COR-L47 (cell line): ENCODE measurements at regions not wholly inside any gene's neighbourhood (a gene's known extent, or its start where the extent isn't known, plus 50 kb on each side); places are given as distances from the start of the nearest gene placed in this dataset.

ENCODE experiments used
- DNase-seq: peaks from one replicate; lab custom pipeline; 2025; lab: John Stamatoyannopoulos, UW

DNA sequence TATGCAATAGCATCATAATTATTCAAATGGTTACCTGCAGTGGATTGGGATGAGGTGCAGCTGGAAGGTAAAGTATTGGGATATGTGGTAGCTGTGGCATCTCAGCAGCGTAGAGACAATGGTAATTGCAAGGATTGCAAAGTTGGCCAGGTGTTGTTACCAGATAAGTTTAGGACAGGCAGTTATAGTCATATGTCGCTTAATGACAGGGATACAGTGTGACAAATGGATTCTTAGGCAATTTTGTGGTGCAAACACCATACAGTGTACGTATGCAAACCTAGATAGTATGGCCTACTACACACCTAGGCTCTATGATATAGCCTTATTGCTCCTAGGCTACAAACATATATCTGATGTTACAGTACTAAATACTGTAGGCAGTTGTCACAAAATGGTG lies 163.5 kb upstream of the LYZL2 start:
- DNase-seq: no peak

GRCh38 chr10:30792025-30792424 lies 162.5 kb upstream of the LYZL2 start:
- DNase-seq: no peak

DNA sequence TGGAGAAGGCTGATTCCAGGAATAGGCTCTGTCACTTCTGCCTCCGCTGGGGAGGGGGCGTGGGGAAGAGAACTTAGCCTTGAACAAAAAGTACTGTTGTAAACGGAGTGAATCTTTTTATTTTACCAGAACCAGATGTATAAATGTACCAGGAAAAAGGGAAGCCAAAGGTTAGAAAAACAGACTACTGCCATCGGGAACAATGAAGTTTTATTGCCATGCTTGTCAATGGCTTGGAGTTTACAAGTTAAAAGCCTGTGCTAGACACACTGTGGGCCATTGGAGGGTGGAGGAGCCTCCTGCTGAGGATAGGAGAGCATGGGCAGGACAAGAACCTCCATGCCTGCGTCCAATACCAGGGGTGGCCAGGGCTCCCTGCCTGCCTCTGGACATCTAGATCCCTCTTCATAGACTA lies 161.7 kb upstream of the LYZL2 start:
- no peak for DNase-seq

- no peak for DNase-seq
Measured at GRCh38 chr10:30789806-30790205, 160.3 kb upstream of the LYZL2 start.

DNA sequence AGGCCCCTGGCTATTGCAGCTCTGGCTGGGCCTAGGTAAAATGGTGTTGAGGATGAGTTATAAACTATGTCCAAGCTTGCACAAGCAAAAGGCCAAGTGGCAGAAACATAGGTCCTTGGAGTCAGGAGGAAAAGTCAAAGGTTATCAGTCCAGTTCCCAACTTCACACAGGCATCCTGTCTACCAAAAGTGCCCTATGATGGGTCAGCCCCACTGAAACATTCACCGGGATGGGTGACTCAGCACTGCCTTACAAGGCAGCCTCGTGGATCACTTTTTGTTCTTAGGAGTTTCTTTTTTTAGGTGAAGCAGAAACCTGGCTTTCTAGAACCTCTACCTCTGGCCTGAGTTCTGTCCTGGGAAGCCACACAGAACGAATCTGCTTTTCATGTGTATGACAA lies 158.8 kb upstream of the LYZL2 start:
- no peak for DNase-seq

DNA sequence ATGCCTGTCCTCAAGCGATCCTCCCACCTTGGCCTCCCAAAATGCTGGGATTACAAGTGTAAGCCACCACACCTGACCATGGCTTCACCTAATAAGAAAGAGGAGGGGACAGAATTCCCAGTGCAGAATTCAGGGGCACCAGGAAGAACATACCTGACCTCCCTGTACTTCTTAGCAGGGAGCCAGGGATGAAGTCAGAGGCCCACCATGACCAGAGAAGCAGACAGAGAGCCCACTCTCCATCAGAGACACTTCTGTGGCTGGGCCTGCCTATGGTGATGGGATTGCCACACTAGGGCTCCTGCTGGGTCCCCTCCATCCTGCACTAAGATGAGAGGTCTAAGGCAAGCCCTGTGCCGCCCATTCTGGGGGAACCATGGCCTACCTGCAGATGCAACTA lies 157.4 kb upstream of the LYZL2 start:
- DNase-seq: no peak

DNA sequence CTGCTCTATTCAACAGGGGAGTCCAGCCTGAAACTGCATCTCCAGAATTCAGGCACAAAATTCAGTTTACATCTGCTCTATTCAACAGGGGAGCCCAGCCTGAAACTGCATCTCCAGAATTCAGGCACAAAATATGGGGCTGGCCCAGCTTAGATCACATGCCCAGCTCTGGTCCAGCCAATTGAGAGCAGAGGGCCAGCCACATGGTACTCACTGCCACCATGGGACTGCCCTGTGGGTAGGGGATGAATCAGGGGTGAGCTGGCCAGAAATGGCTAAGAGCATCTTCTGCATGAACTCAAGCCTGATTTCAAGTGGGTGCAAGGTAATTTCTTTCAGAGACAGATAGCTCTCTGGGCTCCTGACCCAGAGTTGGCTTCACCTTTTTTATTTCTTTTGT lies 156.6 kb upstream of the LYZL2 start:
- no peak for DNase-seq

GRCh38 chr10:30784897-30785605 lies 155.5 kb upstream of the LYZL2 start:
- DNase-seq: no peak

- no peak for DNase-seq
Measured at GRCh38 chr10:30784524-30784896, 155.0 kb upstream of the LYZL2 start.

- DNase-seq: peak; percentile 57
Measured at GRCh38 chr10:30783939-30784501, 154.5 kb upstream of the LYZL2 start.

GRCh38 chr10:30782537-30783461 lies 153.2 kb upstream of the LYZL2 start:
- DNase-seq: no peak

DNA sequence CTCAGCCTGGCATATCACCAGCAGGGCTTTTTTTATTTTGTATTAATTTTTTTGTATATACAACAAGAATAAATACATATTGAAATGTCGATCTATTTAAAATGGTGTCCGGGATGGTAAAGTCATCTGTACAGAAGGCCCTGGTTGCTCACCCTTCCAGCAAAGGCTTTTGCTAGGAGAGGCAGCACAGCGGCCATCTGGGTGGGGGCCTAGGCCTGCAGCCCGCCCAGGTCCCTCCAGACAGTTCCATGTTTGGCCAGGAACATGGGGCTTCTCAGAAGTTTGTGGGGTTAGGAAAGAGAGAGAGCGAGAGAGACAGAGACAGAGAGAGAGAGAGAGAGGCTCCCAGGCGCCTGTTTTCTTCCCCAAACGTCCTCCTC lies 152.6 kb upstream of the LYZL2 start:
- no peak for DNase-seq

DNA sequence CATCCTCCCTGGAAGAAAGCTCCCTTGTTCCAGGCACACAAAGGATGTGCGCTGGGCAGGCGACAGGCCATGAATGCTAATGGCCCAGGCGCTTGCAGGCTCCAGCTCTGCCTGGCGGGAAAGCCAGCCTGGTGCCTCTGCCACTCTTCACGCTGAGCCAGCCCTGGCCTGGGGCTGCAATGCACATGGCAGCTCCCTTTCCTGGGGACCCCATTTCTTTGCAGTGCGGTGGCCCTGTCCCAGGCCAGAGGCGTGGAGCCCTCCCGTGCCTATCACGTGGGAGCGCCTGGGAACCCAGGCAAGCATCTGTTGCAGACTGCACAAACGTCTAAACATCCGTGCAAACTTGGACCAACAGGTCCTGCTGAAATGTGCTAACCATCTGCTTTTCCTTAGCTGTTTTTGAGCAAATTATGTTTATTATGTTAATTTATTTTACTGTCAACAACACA lies 152.1 kb upstream of the LYZL2 start:
- DNase-seq: no peak

GRCh38 chr10:30778769-30779168 lies 149.2 kb upstream of the LYZL2 start:
- DNase-seq: no peak

GRCh38 chr10:30775779-30776591 lies 146.4 kb upstream of the LYZL2 start:
- DNase-seq: no peak

- DNase-seq: no peak
Measured at GRCh38 chr10:30774261-30774660, 144.7 kb upstream of the LYZL2 start.

- no peak for DNase-seq
Measured at GRCh38 chr10:30773501-30773900, 143.9 kb upstream of the LYZL2 start.

DNA sequence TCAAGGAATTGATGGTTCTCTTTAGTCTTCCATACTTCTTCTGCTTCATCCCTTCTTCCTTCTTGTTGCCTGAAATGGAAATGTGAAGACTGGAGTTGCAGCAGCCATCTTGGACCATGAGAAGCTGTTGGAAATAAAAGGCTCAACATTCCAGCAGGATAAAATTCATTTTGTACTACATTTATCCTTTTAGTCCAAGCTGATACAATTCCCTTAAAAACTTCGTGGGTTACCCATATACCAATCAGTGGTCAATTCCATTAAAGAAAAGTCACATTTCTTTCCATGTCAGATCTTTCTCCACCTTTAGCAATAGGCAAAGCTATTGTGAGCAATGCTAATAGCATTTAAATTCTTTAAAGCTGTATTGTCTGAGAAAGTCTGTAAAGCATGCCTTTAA lies 141.3 kb upstream of the LYZL2 start:
- no peak for DNase-seq

DNA sequence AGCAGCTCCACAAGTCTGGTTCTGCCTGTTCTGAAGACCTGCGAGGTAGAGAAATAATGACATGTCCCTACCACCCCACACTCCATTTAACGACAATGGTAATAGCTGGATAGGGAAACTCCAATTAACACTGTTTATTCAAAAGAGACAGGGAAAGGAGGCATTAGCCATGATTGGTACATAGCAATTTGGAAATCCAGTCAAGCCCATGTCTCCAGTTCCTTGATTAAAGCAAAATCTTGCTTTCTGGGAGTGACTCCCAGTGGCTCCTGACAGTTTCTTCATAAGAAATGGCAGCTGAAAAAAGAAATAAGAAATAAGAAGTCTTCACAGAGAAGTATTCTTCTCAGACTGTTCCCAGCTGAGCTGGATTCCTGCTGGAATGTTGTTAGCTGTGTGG lies 140.7 kb upstream of the LYZL2 start:
- DNase-seq: no peak

GRCh38 chr10:30769361-30769760 lies 139.8 kb upstream of the LYZL2 start:
- no peak for DNase-seq

- DNase-seq: no peak
Measured at GRCh38 chr10:30765616-30766015, 136.1 kb upstream of the LYZL2 start.

- no peak for DNase-seq
Measured at GRCh38 chr10:30765022-30765615, 135.6 kb upstream of the LYZL2 start.
